Stomach (tissue), 4 donors: ENCODE measurements at regions not wholly inside any gene's neighbourhood (a gene's known extent, or its start where the extent isn't known, plus 50 kb on each side); places are given as distances from the start of the nearest gene placed in this dataset.

Experiments used
- CTCF ChIP-seq, 7 experiments: fragments of 450-650 bp in 4 of 7; fragments of 200-600 bp in 3 of 7; sonication (generic) in 3 of 7; IDR thresholded peaks; one replicate each; pipeline ENCODE4 v1.5.1; 2016 to 2019; ENCODE audit warnings: antibody characterized with exemption in 7 of 7, control low read depth in 2 of 7, mild to moderate bottlenecking in 1 of 7
- EP300 ChIP-seq: sonication (generic); formaldehyde crosslinking; IDR thresholded peaks from one replicate; pipeline ENCODE4 v1.6.1; 2017; ENCODE audit warnings: antibody characterized with exemption
- POLR2A ChIP-seq, 4 donors: fragments of 450-650 bp; IDR thresholded peaks; one replicate each; pipeline ENCODE4 v1.6.1; 2016; ENCODE audit warnings: antibody characterized with exemption in 4 of 4, control low read depth in 2 of 4, mild to moderate bottlenecking in 1 of 4, moderate library complexity in 1 of 4
- POLR2AphosphoS5 ChIP-seq, 3 donors: sonication (generic); formaldehyde crosslinking; IDR thresholded peaks; one replicate each; pipeline ENCODE4 v1.6.1; 2016; ENCODE audit warnings: antibody characterized with exemption in 3 of 3

- TF ChIP-seq CTCF (IDR thresholded peaks at IDR 0.05) (no peak), EP300 (no peak), POLR2A (IDR thresholded peaks at IDR 0.05) (no peak), POLR2AphosphoS5 (IDR thresholded peaks at IDR 0.05) (no peak)
Measured at GRCh38 chr16:86925067-86925791, 346.9 kb downstream of the FOXL1 start.
